Neural cell (in vitro differentiated cells): ENCODE measurements at regions not wholly inside any gene's neighbourhood (a gene's known extent, or its start where the extent isn't known, plus 50 kb on each side); places are given as distances from the start of the nearest gene placed in this dataset.

ENCODE experiments used
- H2AFZ ChIP-seq: fragments of 200-600, 300-800 bp; sonication (generic), shearing (Covaris generic); 2 replicates; pipeline ENCODE4 v1.6.0; 2014; ENCODE audit warnings: low read depth, mild to moderate bottlenecking, antibody characterized with exemption, low read length, moderate library complexity
- H3F3A ChIP-seq: fragments of 200-600 bp; shearing (Covaris generic); 2 replicates; pipeline ENCODE4 v1.6.1; 2016; ENCODE audit warnings: mild to moderate bottlenecking, moderate library complexity, mixed read lengths, antibody characterized with exemption, low read length; ENCODE audit not compliant: insufficient read depth, poor library complexity, severe bottlenecking
- H3K27ac ChIP-seq: fragments of 200-600, 300-800 bp; sonication (generic), shearing (Covaris generic); 2 replicates; pipeline ENCODE4 v1.5.1; 2014; ENCODE audit warnings: mild to moderate bottlenecking, low read length, moderate library complexity
- H3K27me3 ChIP-seq: fragments of 300-800, 200-600 bp; sonication (generic), shearing (Covaris generic); 2 replicates; pipeline ENCODE4 v1.6.0; 2014; ENCODE audit warnings: mild to moderate bottlenecking, low read depth, low read length, moderate library complexity; ENCODE audit not compliant: insufficient read depth
- H3K36me3 ChIP-seq: fragments of 300-800, 200-600 bp; sonication (generic), shearing (Covaris generic); 2 replicates; pipeline ENCODE4 v1.5.1; 2014; ENCODE audit warnings: mild to moderate bottlenecking, antibody characterized with exemption, low read length, moderate library complexity; ENCODE audit not compliant: insufficient read depth
- H3K4me2 ChIP-seq: fragments of 300-800, 200-600 bp; sonication (generic), shearing (Covaris generic); 2 replicates; pipeline ENCODE4 v1.6.0; 2014; ENCODE audit warnings: mild to moderate bottlenecking, low read length
- H3K4me3 ChIP-seq: fragments of 300-800, 200-600 bp; sonication (generic), shearing (Covaris generic); 2 replicates; pipeline ENCODE4 v1.5.1; 2014; ENCODE audit warnings: mild to moderate bottlenecking, low read length, moderate library complexity
- H3K79me2 ChIP-seq: fragments of 200-600 bp; shearing (Covaris generic); replicated peaks from 2 replicates; pipeline ENCODE4 v1.6.0; 2014; ENCODE audit warnings: mild to moderate bottlenecking, low read length, moderate library complexity; ENCODE audit not compliant: insufficient read depth
- H3K9ac ChIP-seq: fragments of 300-800, 200-600 bp; sonication (generic), shearing (Covaris generic); 2 replicates; pipeline ENCODE4 v1.6.1; 2016; ENCODE audit warnings: mild to moderate bottlenecking, low read length, mixed read lengths
- H3K9me2 ChIP-seq: fragments of 200-600 bp; shearing (Covaris generic); 2 replicates; pipeline ENCODE4 v1.6.1; 2016; ENCODE audit warnings: mild to moderate bottlenecking, low read length, mixed read lengths; ENCODE audit not compliant: insufficient read depth
- H3K9me3 ChIP-seq: fragments of 200-600, 300-800 bp; sonication (generic), shearing (Covaris generic); 2 replicates; pipeline ENCODE4 v1.6.1; 2016; ENCODE audit warnings: mild to moderate bottlenecking, mixed run types, low read length, moderate library complexity, mixed read lengths
- H4K20me1 ChIP-seq: fragments of 200-600 bp; shearing (Covaris generic); 2 replicates; pipeline ENCODE4 v1.6.1; 2016; ENCODE audit warnings: mild to moderate bottlenecking, mixed run types; ENCODE audit not compliant: insufficient read depth
- CTCF ChIP-seq: fragments of 450-650 bp; IDR thresholded peaks from 2 replicates; pipeline ENCODE4 v1.5.1; 2014; ENCODE audit warnings: antibody characterized with exemption, mild to moderate bottlenecking, moderate library complexity; ENCODE audit not compliant: poor library complexity, severe bottlenecking
- EP300 ChIP-seq: fragments of 450-650 bp; conservative IDR thresholded peaks from 2 replicates; pipeline ENCODE4 v1.6.1; 2014; ENCODE audit warnings: antibody characterized with exemption, mild to moderate bottlenecking, moderate library complexity; ENCODE audit not compliant: poor library complexity, severe bottlenecking
- EZH2 ChIP-seq: fragments of 200-600, 300-800 bp; shearing (Covaris generic), sonication (generic); IDR thresholded peaks from 2 replicates; pipeline ENCODE4 v1.6.1; 2014; ENCODE audit warnings: antibody characterized with exemption, low read length, borderline replicate concordance, mild to moderate bottlenecking; ENCODE audit not compliant: insufficient read depth, poor library complexity, severe bottlenecking
- MXI1 ChIP-seq: fragments of 450-650 bp; conservative IDR thresholded peaks from 2 replicates; pipeline ENCODE4 v1.6.1; 2014; ENCODE audit warnings: antibody characterized with exemption, mild to moderate bottlenecking; ENCODE audit not compliant: poor library complexity, severe bottlenecking
- POLR2AphosphoS5 ChIP-seq: IDR thresholded peaks from 2 replicates; pipeline ENCODE4 v1.6.1; 2012
- RAD21 ChIP-seq: fragments of 450-650 bp; conservative IDR thresholded peaks from 2 replicates; pipeline ENCODE4 v1.6.1; 2014; ENCODE audit warnings: antibody characterized with exemption, mild to moderate bottlenecking, moderate library complexity
- SMC3 ChIP-seq: fragments of 450-650 bp; conservative IDR thresholded peaks from 2 replicates; pipeline ENCODE4 v1.6.1; 2014; ENCODE audit warnings: antibody characterized with exemption, mild to moderate bottlenecking, moderate library complexity; ENCODE audit not compliant: poor library complexity
- TAF1 ChIP-seq: IDR thresholded peaks from 2 replicates; pipeline ENCODE4 v1.6.1; 2012; ENCODE audit warnings: low read depth
- TF ChIP-seq, protein P1 (sequence below): IDR thresholded peaks from 2 replicates; pipeline ENCODE4 v1.6.1; 2012; ENCODE audit warnings: borderline replicate concordance

- H3K27ac ChIP-seq: no peak overlapping the region
- H2AFZ ChIP-seq: no peak overlapping the region
- no peaks in the 10 kb centered on the region for H3F3A ChIP-seq
- H3K27me3 ChIP-seq: no peaks in the 10 kb centered on the region
- no peak overlapping the region for H3K9ac ChIP-seq
- H3K79me2 ChIP-seq: no peaks in the 10 kb centered on the region
- TF ChIP-seq EP300 (no peak), RAD21 (no peak), MXI1 (no peak), POLR2AphosphoS5 (no peak), SMC3 (no peak), EZH2 (no peak), CTCF (no peak), TAF1 (no peak)
- TF ChIP-seq, protein P1, sequence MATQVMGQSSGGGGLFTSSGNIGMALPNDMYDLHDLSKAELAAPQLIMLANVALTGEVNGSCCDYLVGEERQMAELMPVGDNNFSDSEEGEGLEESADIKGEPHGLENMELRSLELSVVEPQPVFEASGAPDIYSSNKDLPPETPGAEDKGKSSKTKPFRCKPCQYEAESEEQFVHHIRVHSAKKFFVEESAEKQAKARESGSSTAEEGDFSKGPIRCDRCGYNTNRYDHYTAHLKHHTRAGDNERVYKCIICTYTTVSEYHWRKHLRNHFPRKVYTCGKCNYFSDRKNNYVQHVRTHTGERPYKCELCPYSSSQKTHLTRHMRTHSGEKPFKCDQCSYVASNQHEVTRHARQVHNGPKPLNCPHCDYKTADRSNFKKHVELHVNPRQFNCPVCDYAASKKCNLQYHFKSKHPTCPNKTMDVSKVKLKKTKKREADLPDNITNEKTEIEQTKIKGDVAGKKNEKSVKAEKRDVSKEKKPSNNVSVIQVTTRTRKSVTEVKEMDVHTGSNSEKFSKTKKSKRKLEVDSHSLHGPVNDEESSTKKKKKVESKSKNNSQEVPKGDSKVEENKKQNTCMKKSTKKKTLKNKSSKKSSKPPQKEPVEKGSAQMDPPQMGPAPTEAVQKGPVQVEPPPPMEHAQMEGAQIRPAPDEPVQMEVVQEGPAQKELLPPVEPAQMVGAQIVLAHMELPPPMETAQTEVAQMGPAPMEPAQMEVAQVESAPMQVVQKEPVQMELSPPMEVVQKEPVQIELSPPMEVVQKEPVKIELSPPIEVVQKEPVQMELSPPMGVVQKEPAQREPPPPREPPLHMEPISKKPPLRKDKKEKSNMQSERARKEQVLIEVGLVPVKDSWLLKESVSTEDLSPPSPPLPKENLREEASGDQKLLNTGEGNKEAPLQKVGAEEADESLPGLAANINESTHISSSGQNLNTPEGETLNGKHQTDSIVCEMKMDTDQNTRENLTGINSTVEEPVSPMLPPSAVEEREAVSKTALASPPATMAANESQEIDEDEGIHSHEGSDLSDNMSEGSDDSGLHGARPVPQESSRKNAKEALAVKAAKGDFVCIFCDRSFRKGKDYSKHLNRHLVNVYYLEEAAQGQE: no peak
- H3K9me3 ChIP-seq: no peaks in the 10 kb centered on the region
- H3K36me3 ChIP-seq: no peaks in the 10 kb centered on the region
- H3K4me3 ChIP-seq: no peak overlapping the region
- no peaks in the 10 kb centered on the region for H3K9me2 ChIP-seq
- H3K4me2 ChIP-seq: no peak overlapping the region
- H4K20me1 ChIP-seq: no peaks in the 10 kb centered on the region
Measured at GRCh38 chr2:14420851-14421250, 211.7 kb upstream of the LRATD1 start.

- no peak for TF ChIP-seq RAD21
- H3K27ac ChIP-seq: no peak overlapping the region
Measured at GRCh38 chr2:14422426-14422825, 210.1 kb upstream of the LRATD1 start.

More at GRCh38 chr2:14422426-14422825, 210.1 kb upstream of the LRATD1 start:
- Histone ChIP-seq H2AFZ (no peak overlapping the region), H3K9me3 (no peaks in the 10 kb centered on the region), H4K20me1 (no peaks in the 10 kb centered on the region), H3K79me2 (no peaks in the 10 kb centered on the region), H3K9me2 (no peaks in the 10 kb centered on the region), H3K4me3 (no peak overlapping the region), H3K36me3 (no peaks in the 10 kb centered on the region), H3K27me3 (no peaks in the 10 kb centered on the region), H3K9ac (no peak overlapping the region), H3F3A (no peaks in the 10 kb centered on the region), H3K4me2 (no peak overlapping the region)
